22Rv1 (cell line): ENCODE measurements at regions not wholly inside any gene's neighbourhood (a gene's known extent, or its start where the extent isn't known, plus 50 kb on each side); places are given as distances from the start of the nearest gene placed in this dataset.

Experiments
- ZFX ChIP-seq: fragments of 450-650 bp; IDR thresholded peaks from 2 replicates; pipeline ENCODE4 v1.6.1; 2017; ENCODE audit warnings: antibody characterized with exemption, borderline replicate concordance
- TF ChIP-seq, protein P1 (sequence below): fragments of 450-650 bp; IDR thresholded peaks from 2 replicates; pipeline ENCODE4 v1.5.1; 2017; ENCODE audit warnings: mild to moderate bottlenecking

DNA sequence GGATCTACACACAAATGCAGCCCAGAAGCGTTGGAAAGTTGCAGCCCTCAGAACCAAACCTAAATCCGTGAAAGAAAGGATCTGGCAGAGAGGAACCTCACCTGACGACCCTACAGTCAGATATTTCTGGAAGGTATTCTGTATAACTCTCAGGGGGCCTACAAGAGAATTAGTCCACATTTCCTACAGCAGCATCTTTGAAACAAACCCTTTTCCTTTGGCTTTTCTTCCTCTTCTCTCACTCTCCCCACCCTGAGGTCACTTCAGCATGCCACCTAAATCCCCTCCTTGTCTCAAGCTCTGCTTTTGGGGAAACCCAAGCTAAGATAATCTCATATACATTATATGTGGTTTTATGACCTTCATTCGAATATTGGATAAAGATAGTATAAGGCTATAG, 719.0 kb upstream of the MIR17HG start:
- TF ChIP-seq, protein P1, sequence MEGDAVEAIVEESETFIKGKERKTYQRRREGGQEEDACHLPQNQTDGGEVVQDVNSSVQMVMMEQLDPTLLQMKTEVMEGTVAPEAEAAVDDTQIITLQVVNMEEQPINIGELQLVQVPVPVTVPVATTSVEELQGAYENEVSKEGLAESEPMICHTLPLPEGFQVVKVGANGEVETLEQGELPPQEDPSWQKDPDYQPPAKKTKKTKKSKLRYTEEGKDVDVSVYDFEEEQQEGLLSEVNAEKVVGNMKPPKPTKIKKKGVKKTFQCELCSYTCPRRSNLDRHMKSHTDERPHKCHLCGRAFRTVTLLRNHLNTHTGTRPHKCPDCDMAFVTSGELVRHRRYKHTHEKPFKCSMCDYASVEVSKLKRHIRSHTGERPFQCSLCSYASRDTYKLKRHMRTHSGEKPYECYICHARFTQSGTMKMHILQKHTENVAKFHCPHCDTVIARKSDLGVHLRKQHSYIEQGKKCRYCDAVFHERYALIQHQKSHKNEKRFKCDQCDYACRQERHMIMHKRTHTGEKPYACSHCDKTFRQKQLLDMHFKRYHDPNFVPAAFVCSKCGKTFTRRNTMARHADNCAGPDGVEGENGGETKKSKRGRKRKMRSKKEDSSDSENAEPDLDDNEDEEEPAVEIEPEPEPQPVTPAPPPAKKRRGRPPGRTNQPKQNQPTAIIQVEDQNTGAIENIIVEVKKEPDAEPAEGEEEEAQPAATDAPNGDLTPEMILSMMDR: no peak
- no peak for TF ChIP-seq ZFX
